ENCODE measurements at regions not wholly inside any gene's neighbourhood (a gene's known extent, or its start where the extent isn't known, plus 50 kb on each side); places are given as distances from the start of the nearest gene placed in this dataset.

GRCh38 chr19:31626941-31627340, 277.7 kb upstream of the TSHZ3 start:
- Histone ChIP-seq H3K4me3 (ENCODE audit: low read length in 2 of 2) (no peak overlapping the region), H3K18ac (ENCODE audit: low read length) (peak overlapping the region; percentile 15), H2AK5ac (ENCODE audit: low read depth, low read length) (no peak overlapping the region), H2BK15ac (ENCODE audit: low read length) (no peak overlapping the region), H4K8ac (ENCODE audit: low read depth, low read length) (no peak overlapping the region), H2BK5ac (ENCODE audit: low read length) (no peak overlapping the region), H3K4me2 (ENCODE audit: insufficient read depth, low read length, poor library complexity, severe bottlenecking) (no peak overlapping the region), H2AFZ (ENCODE audit: low read length) (no peak overlapping the region), H3K36me3 (replicated peaks in 1 of 2; ENCODE audit: control insufficient read depth in 2 of 2, insufficient read depth in 2 of 2, low read length in 2 of 2) (no peaks in the 10 kb centered on the region), H4K91ac (ENCODE audit: low read depth, low read length, poor library complexity) (no peak overlapping the region), H3K27ac (replicated peaks; ENCODE audit: low read length) (no peak overlapping the region), H3K14ac (ENCODE audit: low read length) (no peak overlapping the region), H3K23ac (ENCODE audit: low read depth, low read length, poor library complexity) (no peak overlapping the region), H3K4ac (ENCODE audit: low read length) (no peak overlapping the region), H3K79me1 (ENCODE audit: low read depth, low read length) (no peaks in the 10 kb centered on the region), H3K27me3 (ENCODE audit: control insufficient read depth in 3 of 3, insufficient read depth in 3 of 3, low read depth in 1 of 3, low read length in 3 of 3) (no peaks in the 10 kb centered on the region), H3K9ac (ENCODE audit: low read depth, low read length, poor library complexity) (no peak overlapping the region), H3K9me3 (replicated peaks in 1 of 2; ENCODE audit: control insufficient read depth in 2 of 2, insufficient read depth in 1 of 2, low read depth in 1 of 2, low read length in 2 of 2) (no peaks in the 10 kb centered on the region), H2BK12ac (ENCODE audit: low read length) (no peak overlapping the region), H2BK120ac (ENCODE audit: low read depth, low read length) (no peak overlapping the region), H3K4me1 (ENCODE audit: control insufficient read depth in 2 of 2, insufficient read depth in 1 of 2, low read depth in 1 of 2, low read length in 2 of 2) (peaks cover 0 to 5% of the 10 kb centered on the region in 2 donors)
- no peak for DNase-seq (ENCODE audit: low spot score)
- no CpG with 5 or more reads among the region's 5 CpGs for WGBS, 2 donors (ENCODE audit: extremely low coverage in 2 of 2, insufficient read length in 2 of 2, insufficient replicate concordance in 1 of 2)

- H2BK15ac ChIP-seq (ENCODE audit: low read length): no peak overlapping the region
- H3K36me3 ChIP-seq (replicated peaks in 1 of 2; ENCODE audit: control insufficient read depth in 2 of 2, insufficient read depth in 2 of 2, low read length in 2 of 2): no peaks in the 10 kb centered on the region
- no peak overlapping the region for H3K18ac ChIP-seq (ENCODE audit: low read length)
- H3K4me3 ChIP-seq (ENCODE audit: low read length in 2 of 2): no peak overlapping the region
- H2BK120ac ChIP-seq (ENCODE audit: low read depth, low read length): no peak overlapping the region
- no peak overlapping the region for H3K4ac ChIP-seq (ENCODE audit: low read length)
- no peak overlapping the region for H2BK12ac ChIP-seq (ENCODE audit: low read length)
- H3K14ac ChIP-seq (ENCODE audit: low read length): no peak overlapping the region
- no peak overlapping the region for H3K27ac ChIP-seq (replicated peaks; ENCODE audit: low read length)
- H3K4me1 ChIP-seq (ENCODE audit: control insufficient read depth in 2 of 2, insufficient read depth in 1 of 2, low read depth in 1 of 2, low read length in 2 of 2): peaks cover 0 to 5% of the 10 kb centered on the region in 2 donors
- WGBS, 2 donors (ENCODE audit: extremely low coverage in 2 of 2, insufficient read length in 2 of 2, insufficient replicate concordance in 1 of 2): 100% methylated on average over 1 of the region's 23 CpGs; no CpG with 5 or more reads in 1 of the 2 donors
- H2BK5ac ChIP-seq (ENCODE audit: low read length): no peak overlapping the region
- no peak overlapping the region for H3K23ac ChIP-seq (ENCODE audit: low read depth, low read length, poor library complexity)
- H2AK5ac ChIP-seq (ENCODE audit: low read depth, low read length): no peak overlapping the region
- no peak overlapping the region for H4K91ac ChIP-seq (ENCODE audit: low read depth, low read length, poor library complexity)
- no peak overlapping the region for H2AFZ ChIP-seq (ENCODE audit: low read length)
- no peak overlapping the region for H3K9ac ChIP-seq (ENCODE audit: low read depth, low read length, poor library complexity)
- no peak for DNase-seq (ENCODE audit: low spot score)
- no peaks in the 10 kb centered on the region for H3K79me1 ChIP-seq (ENCODE audit: low read depth, low read length)
- H3K4me2 ChIP-seq (ENCODE audit: insufficient read depth, low read length, poor library complexity, severe bottlenecking): no peak overlapping the region
- H3K27me3 ChIP-seq (ENCODE audit: control insufficient read depth in 3 of 3, insufficient read depth in 3 of 3, low read depth in 1 of 3, low read length in 3 of 3): no peaks in the 10 kb centered on the region
- H3K9me3 ChIP-seq (replicated peaks in 1 of 2; ENCODE audit: control insufficient read depth in 2 of 2, insufficient read depth in 1 of 2, low read depth in 1 of 2, low read length in 2 of 2): no peaks in the 10 kb centered on the region
- no peak overlapping the region for H4K8ac ChIP-seq (ENCODE audit: low read depth, low read length)
These were observed 278.6 kb upstream of the TSHZ3 start for GRCh38 chr19:31627620-31628365.

GRCh38 chr19:31629579-31630363, 280.5 kb upstream of the TSHZ3 start:
- H2AK5ac ChIP-seq (ENCODE audit: low read depth, low read length): no peak overlapping the region
- H3K79me1 ChIP-seq (ENCODE audit: low read depth, low read length): no peaks in the 10 kb centered on the region
- H2AFZ ChIP-seq (ENCODE audit: low read length): no peak overlapping the region
- H4K8ac ChIP-seq (ENCODE audit: low read depth, low read length): no peak overlapping the region
- H2BK120ac ChIP-seq (ENCODE audit: low read depth, low read length): no peak overlapping the region
- no peak overlapping the region for H2BK12ac ChIP-seq (ENCODE audit: low read length)
- DNase-seq (ENCODE audit: low spot score): no peak
- no peaks in the 10 kb centered on the region for H3K36me3 ChIP-seq (replicated peaks in 1 of 2; ENCODE audit: control insufficient read depth in 2 of 2, insufficient read depth in 2 of 2, low read length in 2 of 2)
- no peak overlapping the region for H3K9ac ChIP-seq (ENCODE audit: low read depth, low read length, poor library complexity)
- no peaks in the 10 kb centered on the region for H3K27me3 ChIP-seq (ENCODE audit: control insufficient read depth in 3 of 3, insufficient read depth in 3 of 3, low read depth in 1 of 3, low read length in 3 of 3)
- H3K14ac ChIP-seq (ENCODE audit: low read length): no peak overlapping the region
- no peak overlapping the region for H3K4ac ChIP-seq (ENCODE audit: low read length)
- no peak overlapping the region for H3K23ac ChIP-seq (ENCODE audit: low read depth, low read length, poor library complexity)
- H3K9me3 ChIP-seq (replicated peaks in 1 of 2; ENCODE audit: control insufficient read depth in 2 of 2, insufficient read depth in 1 of 2, low read depth in 1 of 2, low read length in 2 of 2): no peaks in the 10 kb centered on the region
- no peak overlapping the region for H2BK5ac ChIP-seq (ENCODE audit: low read length)
- peaks cover 0 to 5% of the 10 kb centered on the region in 2 donors for H3K4me1 ChIP-seq (ENCODE audit: control insufficient read depth in 2 of 2, insufficient read depth in 1 of 2, low read depth in 1 of 2, low read length in 2 of 2)
- no peak overlapping the region for H3K4me3 ChIP-seq (ENCODE audit: low read length in 2 of 2)
- no CpG with 5 or more reads among the region's 18 CpGs for WGBS, 2 donors (ENCODE audit: extremely low coverage in 2 of 2, insufficient read length in 2 of 2, insufficient replicate concordance in 1 of 2)
- H3K4me2 ChIP-seq (ENCODE audit: insufficient read depth, low read length, poor library complexity, severe bottlenecking): no peak overlapping the region
- no peak overlapping the region for H4K91ac ChIP-seq (ENCODE audit: low read depth, low read length, poor library complexity)
- no peak overlapping the region for H2BK15ac ChIP-seq (ENCODE audit: low read length)
- H3K27ac ChIP-seq (replicated peaks; ENCODE audit: low read length): no peak overlapping the region
- H3K18ac ChIP-seq (ENCODE audit: low read length): peak overlapping the region; percentile 0

GRCh38 chr19:31633014-31633413, 283.8 kb upstream of the TSHZ3 start:
- H3K4ac ChIP-seq (ENCODE audit: low read length): no peak overlapping the region
- DNase-seq (ENCODE audit: low spot score): no peak
- no peak overlapping the region for H3K4me2 ChIP-seq (ENCODE audit: insufficient read depth, low read length, poor library complexity, severe bottlenecking)
- peak overlapping the region; percentile 38 for H3K18ac ChIP-seq (ENCODE audit: low read length)
- H3K14ac ChIP-seq (ENCODE audit: low read length): no peak overlapping the region
- no CpG with 5 or more reads among the region's 8 CpGs for WGBS, 2 donors (ENCODE audit: extremely low coverage in 2 of 2, insufficient read length in 2 of 2, insufficient replicate concordance in 1 of 2)
- H3K27ac ChIP-seq (replicated peaks; ENCODE audit: low read length): no peak overlapping the region
- no peak overlapping the region for H2AK5ac ChIP-seq (ENCODE audit: low read depth, low read length)
- H3K9me3 ChIP-seq (replicated peaks in 1 of 2; ENCODE audit: control insufficient read depth in 2 of 2, insufficient read depth in 1 of 2, low read depth in 1 of 2, low read length in 2 of 2): no peaks in the 10 kb centered on the region
- H3K79me1 ChIP-seq (ENCODE audit: low read depth, low read length): no peaks in the 10 kb centered on the region
- H4K91ac ChIP-seq (ENCODE audit: low read depth, low read length, poor library complexity): no peak overlapping the region
- no peak overlapping the region for H4K8ac ChIP-seq (ENCODE audit: low read depth, low read length)
- H2BK120ac ChIP-seq (ENCODE audit: low read depth, low read length): no peak overlapping the region
- H3K4me3 ChIP-seq (ENCODE audit: low read length in 2 of 2): peak overlapping the region in 1 of 2 donors; percentile 0
- no peaks in the 10 kb centered on the region for H3K4me1 ChIP-seq (ENCODE audit: control insufficient read depth in 2 of 2, insufficient read depth in 1 of 2, low read depth in 1 of 2, low read length in 2 of 2)
- no peak overlapping the region for H2BK5ac ChIP-seq (ENCODE audit: low read length)
- H2BK12ac ChIP-seq (ENCODE audit: low read length): no peak overlapping the region
- no peak overlapping the region for H3K23ac ChIP-seq (ENCODE audit: low read depth, low read length, poor library complexity)
- H2BK15ac ChIP-seq (ENCODE audit: low read length): no peak overlapping the region
- no peak overlapping the region for H3K9ac ChIP-seq (ENCODE audit: low read depth, low read length, poor library complexity)
- no peaks in the 10 kb centered on the region for H3K27me3 ChIP-seq (ENCODE audit: control insufficient read depth in 3 of 3, insufficient read depth in 3 of 3, low read depth in 1 of 3, low read length in 3 of 3)
- no peak overlapping the region for H2AFZ ChIP-seq (ENCODE audit: low read length)
- no peaks in the 10 kb centered on the region for H3K36me3 ChIP-seq (replicated peaks in 1 of 2; ENCODE audit: control insufficient read depth in 2 of 2, insufficient read depth in 2 of 2, low read length in 2 of 2)

Measured in neuronal stem cell (in vitro differentiated cells).